Adrenal gland (tissue), 9 donors: ENCODE measurements at regions not wholly inside any gene's neighbourhood (a gene's known extent, or its start where the extent isn't known, plus 50 kb on each side); places are given as distances from the start of the nearest gene placed in this dataset.

Experiments used
- DNase-seq, 7 donors: peaks; one replicate each; pipeline ENCODE4 v3.0.0-alpha.2; 2019 to 2020
- H3K27ac ChIP-seq, 5 donors: fragments of 200-600 bp; sonication (generic) in 4 of 5; 1 replicate in 3 of 5; 2 replicates in 2 of 5; pipeline versions ENCODE4 v1.5.1 to v1.8.0; 2016 to 2020; ENCODE audit warnings: mild to moderate bottlenecking in 1 of 5
- H3K27me3 ChIP-seq: fragments of 200-600 bp; 2 replicates; pipeline ENCODE4 v1.8.0; 2021
- H3K36me3 ChIP-seq, 2 donors: fragments of 200-600 bp; replicated peaks in 1 of 2; 1 replicate in 1 of 2; 2 replicates in 1 of 2; pipeline versions ENCODE4 v1.5.1 to v1.8.0; 2018 to 2022
- H3K4me1 ChIP-seq, 2 donors: fragments of 200-600 bp; replicated peaks in 1 of 2; 1 replicate in 1 of 2; 2 replicates in 1 of 2; pipeline versions ENCODE4 v1.5.1 to v1.8.0; 2018 to 2021
- H3K4me3 ChIP-seq, 4 donors: fragments of 200-600 bp; sonication (generic) in 3 of 4; one replicate each; pipeline ENCODE4 v1.5.1; 2016 to 2018
- H3K9me3 ChIP-seq, 3 donors: fragments of 200-600 bp; sonication (generic) in 1 of 3; replicated peaks in 1 of 3; 1 replicate in 2 of 3; 2 replicates in 1 of 3; pipeline versions ENCODE4 v1.5.1 to v1.8.0; 2016 to 2021
- CTCF ChIP-seq, 6 experiments: fragments of 450-650 bp in 4 of 6; fragments of 200-600 bp in 2 of 6; sonication (generic) in 1 of 6; IDR thresholded peaks; 1 replicate in 5 of 6; 2 replicates in 1 of 6; pipeline versions ENCODE4 v1.5.1 to v1.8.0; 2016 to 2021; ENCODE audit warnings: antibody characterized with exemption in 6 of 6, mild to moderate bottlenecking in 2 of 6, moderate library complexity in 1 of 6
- POLR2A ChIP-seq, 2 donors: fragments of 450-650 bp; IDR thresholded peaks; one replicate each; pipeline ENCODE4 v1.6.1; 2017; ENCODE audit warnings: antibody characterized with exemption in 2 of 2, mild to moderate bottlenecking in 2 of 2, moderate library complexity in 1 of 2
- WGBS, 4 donors: extraction: QIAGEN DNeasy Blood & Tissue Kit in 2 of 4; methylation state at CpG; one replicate each; pipeline versions ENCODE4 v1.1.5 to v1.1.7; 2013 to 2017; 5-methylcytosine and 5-hydroxymethylcytosine counted together
- intact Hi-C, 2 donors: fragments of 100-400 bp; cut with DNase I; formaldehyde crosslinking; loops; one replicate each; pipeline versions ENCODE4 v1.14.1 to v1.15.0; 2022 to 2023
- donor health status: healthy with polysubstance abuse.
- donor health status: Bipolar disorder and iron deficiency.
- donor health status: DM: yes; HTN: yes; CAD: no.
- donor health status: DM: no; HTN: no; CAD: no.
- donor health status: DM: no; HTN: no; CAD: no.

GRCh38 chr3:73687106-73688004 is 62.6 kb upstream of the PDZRN3 start:
- no peak for DNase-seq
- peaks cover 0 to 6% (median 0%) of the 10 kb centered on the region in 3 donors for H3K9me3 ChIP-seq
- no peak overlapping the region for H3K4me3 ChIP-seq
- no peaks in the 10 kb centered on the region for H3K27me3 ChIP-seq
- no peaks in the 10 kb centered on the region for H3K36me3 ChIP-seq
- intact Hi-C loops, result no loop called here
- peaks cover 0 to 5% of the 10 kb centered on the region in 2 donors for H3K4me1 ChIP-seq
- no peak overlapping the region for H3K27ac ChIP-seq
- 49 to 57% (median 56%) methylated on average over 5 of the region's 5 CpGs for WGBS, 4 donors
- no peak for TF ChIP-seq POLR2A (IDR thresholded peaks at IDR 0.05)
- TF ChIP-seq CTCF (IDR thresholded peaks at IDR 0.05), result no peak

- TF ChIP-seq CTCF (IDR thresholded peaks at IDR 0.05) (no peak), POLR2A (IDR thresholded peaks at IDR 0.05) (no peak)
- peaks cover 0 to 5% of the 10 kb centered on the region in 2 donors for H3K4me1 ChIP-seq
- no peak overlapping the region for H3K4me3 ChIP-seq
- 72 to 89% (median 81%) methylated on average over 4 of the region's 4 CpGs for WGBS, 4 donors
- intact Hi-C loops, result no loop called here
- DNase-seq, result no peak
- no peaks in the 10 kb centered on the region for H3K36me3 ChIP-seq
- no peak overlapping the region for H3K27ac ChIP-seq
- H3K9me3 ChIP-seq, result no peaks in the 10 kb centered on the region
- no peaks in the 10 kb centered on the region for H3K27me3 ChIP-seq
Observed at GRCh38 chr3:73685061-73685460, 60.3 kb upstream of the PDZRN3 start.

GRCh38 chr3:73683706-73684105 is 59.0 kb upstream of the PDZRN3 start:
- intact Hi-C loops, result no loop called here
- Histone ChIP-seq H3K4me1 (peaks cover 0 to 5% of the 10 kb centered on the region in 2 donors), H3K4me3 (no peak overlapping the region), H3K36me3 (no peaks in the 10 kb centered on the region), H3K27me3 (no peaks in the 10 kb centered on the region), H3K27ac (no peak overlapping the region), H3K9me3 (no peaks in the 10 kb centered on the region)
- 58 to 78% (median 64%) methylated on average over 4 to 5 of the region's 5 CpGs for WGBS, 4 donors
- TF ChIP-seq POLR2A (IDR thresholded peaks at IDR 0.05) (no peak), CTCF (IDR thresholded peaks at IDR 0.05) (no peak)
- DNase-seq, result no peak

- Histone ChIP-seq H3K36me3 (no peaks in the 10 kb centered on the region), H3K27ac (no peak overlapping the region), H3K9me3 (no peaks in the 10 kb centered on the region), H3K4me3 (no peak overlapping the region), H3K4me1 (no peaks in the 10 kb centered on the region), H3K27me3 (no peaks in the 10 kb centered on the region)
- 76 to 90% (median 79%) methylated on average over 6 of the region's 6 CpGs for WGBS, 4 donors
- no peak for DNase-seq
- intact Hi-C loops, result no loop called here
- no peak for TF ChIP-seq POLR2A (IDR thresholded peaks at IDR 0.05)
- TF ChIP-seq CTCF (IDR thresholded peaks at IDR 0.05), result no peak
Observed at GRCh38 chr3:73681610-73682009, 56.9 kb upstream of the PDZRN3 start.
